ENCODE measurements at regions not wholly inside any gene's neighbourhood (a gene's known extent, or its start where the extent isn't known, plus 50 kb on each side); places are given as distances from the start of the nearest gene placed in this dataset.

GRCh38 chr4:120293341-120293740 is 226.7 kb upstream of the MAD2L1 start:
- no peak for TF ChIP-seq CTCF (IDR thresholded peaks at IDR 0.05)
- TF ChIP-seq POLR2A (IDR thresholded peaks at IDR 0.05) = no peak

All from ovary (tissue), 3 donors.